HL-60 (cell line): ENCODE measurements at regions not wholly inside any gene's neighbourhood (a gene's known extent, or its start where the extent isn't known, plus 50 kb on each side); places are given as distances from the start of the nearest gene placed in this dataset.

ENCODE experiments used
- DNase-seq, 2 experiments: peaks; one replicate each; pipeline ENCODE4 v3.0.0-alpha.2; 2010 to 2020; ENCODE audit warnings: low read depth in 1 of 2, low spot score in 1 of 2
- H3K27ac ChIP-seq: fragments of 250-450 bp; sonication (Bioruptor Pico); replicated peaks from 2 replicates; pipeline ENCODE4 v1.5.1; 2020; ENCODE audit warnings: mild to moderate bottlenecking, moderate library complexity
- H3K27me3 ChIP-seq: fragments of 250-450 bp; sonication (Bioruptor Pico); 2 replicates; pipeline ENCODE4 v1.5.1; 2021; ENCODE audit warnings: mild to moderate bottlenecking, moderate library complexity; ENCODE audit not compliant: insufficient read depth, poor library complexity, severe bottlenecking
- H3K4me3 ChIP-seq: replicated peaks from 2 replicates; pipeline ENCODE4 v1.5.1; 2011; ENCODE audit warnings: mild to moderate bottlenecking, control low read depth, low read length; ENCODE audit not compliant: insufficient read depth
- CTCF ChIP-seq: IDR thresholded peaks from one replicate; pipeline ENCODE4 v1.5.1; 2011; ENCODE audit warnings: low read length, control low read depth, inconsistent platforms; ENCODE audit not compliant: insufficient read depth
- GABPA ChIP-seq: IDR thresholded peaks from 2 replicates; pipeline ENCODE4 v1.6.1; 2012; ENCODE audit warnings: low read depth
- POLR2AphosphoS5 ChIP-seq: IDR thresholded peaks from 2 replicates; pipeline ENCODE4 v1.6.1; 2012; ENCODE audit warnings: low read depth
- REST ChIP-seq: IDR thresholded peaks from 2 replicates; pipeline ENCODE4 v1.6.1; 2012; ENCODE audit warnings: low read depth; ENCODE audit not compliant: insufficient replicate concordance
- SPI1 ChIP-seq: IDR thresholded peaks from 2 replicates; pipeline ENCODE4 v1.6.1; 2012; ENCODE audit warnings: low read depth, mild to moderate bottlenecking, borderline replicate concordance

GRCh38 chr5:74556631-74557595, 83.6 kb downstream of the ENC1 start:
- no peak for DNase-seq
- Histone ChIP-seq H3K27ac (no peak overlapping the region), H3K4me3 (no peak overlapping the region), H3K27me3 (no peaks in the 10 kb centered on the region)
- TF ChIP-seq SPI1 (no peak), GABPA (no peak), POLR2AphosphoS5 (no peak), CTCF (no peak), REST (no peak)

- no peaks in the 10 kb centered on the region for H3K27me3 ChIP-seq
- H3K27ac ChIP-seq: no peak overlapping the region
- H3K4me3 ChIP-seq: no peak overlapping the region
- TF ChIP-seq CTCF (no peak), GABPA (no peak), SPI1 (no peak), POLR2AphosphoS5 (no peak), REST (no peak)
- no peak for DNase-seq
These were observed 84.5 kb downstream of the ENC1 start for GRCh38 chr5:74556006-74556405.

- TF ChIP-seq SPI1: no peak
- no peak for TF ChIP-seq GABPA
- TF ChIP-seq CTCF: no peak
- TF ChIP-seq POLR2AphosphoS5: no peak
- no peak for TF ChIP-seq REST
These were observed 88.4 kb downstream of the ENC1 start for GRCh38 chr5:74552101-74552500.

More at GRCh38 chr5:74552101-74552500, 88.4 kb downstream of the ENC1 start:
- H3K27ac ChIP-seq: no peak overlapping the region
- no peak for DNase-seq
- no peaks in the 10 kb centered on the region for H3K27me3 ChIP-seq
- no peak overlapping the region for H3K4me3 ChIP-seq
